DMS79 treated with DMSO at 0.1 percent for 48 hours (cell line): ENCODE measurements at regions not wholly inside any gene's neighbourhood (a gene's known extent, or its start where the extent isn't known, plus 50 kb on each side); places are given as distances from the start of the nearest gene placed in this dataset.

Source experiments
- DNase-seq: peaks from one replicate; lab custom pipeline; 2025; lab: John Stamatoyannopoulos, UW

DNA sequence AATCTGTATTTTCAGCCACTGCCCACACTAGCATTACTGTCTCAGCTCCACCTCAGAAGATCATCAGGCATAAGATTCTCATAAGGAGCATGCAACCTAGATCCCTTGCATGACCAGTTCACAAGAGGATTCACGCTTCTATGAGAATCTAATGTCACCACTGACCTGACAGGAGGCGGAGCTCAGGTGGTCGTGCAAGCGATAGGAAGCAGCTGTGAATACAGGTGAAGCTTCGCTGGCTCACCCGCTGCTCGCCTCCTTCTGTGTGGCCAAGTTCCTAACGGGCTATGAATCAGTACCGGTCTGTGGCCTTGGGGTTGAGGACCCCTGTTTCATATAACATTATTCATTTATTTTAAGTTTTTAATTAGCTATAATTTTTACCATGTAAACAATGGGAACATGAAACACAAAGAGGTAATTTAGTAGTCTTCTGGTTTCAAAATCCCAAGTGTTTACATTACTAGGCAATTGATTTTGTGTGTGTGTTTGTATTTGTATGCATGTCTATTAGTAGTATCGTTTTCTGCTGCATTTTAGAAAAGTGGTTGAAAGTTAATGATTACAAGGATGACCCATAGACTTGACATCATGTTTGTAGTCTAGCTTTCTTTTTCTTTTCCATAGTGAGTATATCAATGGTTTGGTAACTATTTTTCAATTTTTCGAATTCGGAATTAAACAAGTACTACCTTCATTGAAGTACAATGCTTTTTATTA is 159.4 kb downstream of the TENT4A start:
- DNase-seq = no peak

DNA sequence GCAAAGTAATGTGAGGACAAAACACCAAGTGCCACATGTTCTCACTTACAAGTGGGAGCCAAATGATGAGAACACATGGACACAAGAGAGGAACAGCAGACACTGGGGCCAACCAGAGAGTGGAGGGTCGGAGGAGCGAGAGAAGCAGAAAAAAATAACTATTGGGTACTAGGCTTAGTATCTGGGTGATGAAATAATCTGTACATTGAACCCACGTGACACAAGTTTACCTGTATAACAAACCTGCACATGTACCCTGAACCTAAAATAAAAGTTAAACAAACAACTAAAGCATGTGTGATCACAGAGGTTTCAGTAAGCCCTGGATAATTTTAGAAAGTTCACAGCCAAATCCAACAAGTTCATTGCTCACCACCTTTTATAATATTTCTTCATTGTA is 160.1 kb downstream of the TENT4A start:
- no peak for DNase-seq

DNA sequence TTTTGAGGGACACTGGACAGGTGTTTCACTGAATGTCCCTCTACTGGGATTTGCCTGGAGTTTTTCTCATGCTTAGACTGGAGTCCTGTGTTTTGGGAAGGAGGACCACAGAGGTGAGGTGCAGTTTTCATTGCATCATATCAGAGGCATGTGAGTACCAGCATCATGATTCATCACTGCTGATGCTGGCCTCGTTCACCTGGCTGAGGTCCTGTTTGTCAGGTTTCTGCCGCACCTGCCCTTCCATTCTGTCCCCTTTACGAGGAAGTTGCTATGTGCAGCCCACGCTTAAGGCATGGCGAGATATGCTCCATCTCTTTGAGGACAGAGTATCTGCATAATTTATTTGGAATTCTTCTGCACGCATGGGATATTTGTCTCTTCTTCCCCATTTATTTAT is 162.1 kb downstream of the TENT4A start:
- DNase-seq = no peak

DNA sequence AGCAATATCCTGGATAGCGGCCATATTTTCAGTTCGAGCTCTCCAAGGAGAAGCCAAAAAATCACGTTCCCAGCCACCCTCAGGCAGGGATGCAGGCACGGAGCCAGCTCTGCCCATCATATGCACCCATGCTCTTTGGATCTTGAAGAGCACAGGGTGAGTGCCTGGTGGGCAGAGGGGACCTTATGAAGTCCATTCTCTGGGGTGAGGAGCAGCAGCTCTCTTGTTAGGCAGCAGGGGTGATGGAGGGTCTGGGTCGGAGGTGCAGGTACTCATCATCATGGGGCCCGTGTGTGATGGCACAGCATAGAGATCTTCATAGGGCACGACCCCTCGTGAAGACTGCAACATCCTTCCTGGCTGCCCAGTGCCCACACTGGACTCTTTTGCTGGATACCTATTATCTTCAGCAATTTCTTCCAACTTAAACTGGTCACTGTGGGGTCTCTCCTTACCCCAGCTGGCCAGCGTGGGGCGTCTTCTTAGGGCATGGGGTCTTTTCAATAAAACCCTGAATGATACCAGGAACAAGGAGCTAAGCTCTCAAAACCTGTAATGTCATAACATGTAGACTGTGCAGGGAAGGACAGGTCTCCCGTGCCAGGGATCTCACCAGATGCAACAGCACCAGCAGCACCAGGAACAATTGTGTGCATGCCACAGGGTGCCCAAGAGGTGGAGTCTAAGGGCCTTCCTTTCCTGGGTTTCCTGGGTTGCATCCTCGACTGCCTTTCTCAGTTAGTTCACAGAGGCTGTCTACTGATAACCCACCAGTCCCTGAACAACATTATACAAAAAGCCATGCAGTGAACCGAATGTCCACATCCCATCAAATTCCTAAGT is 165.0 kb downstream of the TENT4A start:
- no peak for DNase-seq

DNA sequence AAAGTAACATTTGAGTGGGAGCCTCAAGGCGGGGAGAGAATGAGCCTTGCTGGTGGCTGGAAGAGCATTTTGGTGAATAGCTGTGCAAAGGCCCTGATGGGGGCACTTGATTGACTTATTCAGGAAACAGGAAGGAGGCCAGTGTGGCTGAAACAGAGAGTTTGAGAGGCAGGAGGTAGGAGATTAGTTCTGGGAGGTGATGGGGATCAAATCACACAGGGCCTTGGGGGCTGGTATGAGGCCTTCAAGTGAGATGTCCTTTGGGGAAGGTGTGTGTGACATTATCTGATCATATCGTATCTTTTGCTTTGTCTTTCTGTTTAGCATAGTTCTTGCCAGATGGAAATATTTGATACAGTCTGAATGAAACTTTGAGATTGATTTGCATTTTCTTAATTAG is 172.3 kb downstream of the TENT4A start:
- DNase-seq = no peak

DNA sequence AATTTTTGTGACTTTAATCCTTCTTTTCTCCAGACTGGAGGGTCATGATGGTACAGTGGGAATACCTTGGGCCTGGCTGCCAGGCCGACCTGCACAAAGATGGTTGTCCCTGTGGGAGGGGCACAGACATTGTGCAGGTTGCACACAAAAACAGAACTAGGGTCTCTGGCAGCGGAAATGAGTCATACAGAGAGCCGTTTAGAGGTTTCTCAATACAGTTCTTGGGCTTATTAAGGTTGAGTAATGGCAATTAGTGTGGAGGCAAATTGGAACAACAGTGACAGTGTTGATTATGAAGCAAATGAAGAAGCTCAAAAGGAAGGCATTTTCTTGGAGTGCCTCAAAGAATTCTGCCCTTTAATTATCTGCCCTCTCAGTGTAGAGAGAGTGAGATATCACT is 173.6 kb downstream of the TENT4A start:
- no peak for DNase-seq

DNA sequence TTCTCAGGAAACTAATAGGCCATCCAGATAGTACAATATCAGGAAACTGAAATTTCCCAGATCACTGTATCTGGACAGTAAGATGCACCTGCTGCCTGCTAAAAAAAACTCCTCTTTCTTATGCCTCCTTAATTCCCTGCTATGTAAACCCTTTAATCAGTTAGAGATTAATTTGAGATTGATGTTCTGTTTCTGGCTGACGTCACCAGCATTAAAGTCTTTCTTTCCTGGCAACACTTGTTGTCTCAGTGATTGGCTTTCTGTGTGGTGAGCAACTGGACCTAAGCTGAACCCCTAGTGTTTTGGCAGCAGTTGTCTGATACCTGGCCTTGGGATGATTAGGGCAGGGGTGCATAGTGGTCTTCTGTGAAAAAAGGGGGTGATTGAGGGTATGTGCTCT is 175.8 kb downstream of the TENT4A start:
- DNase-seq = no peak

DNA sequence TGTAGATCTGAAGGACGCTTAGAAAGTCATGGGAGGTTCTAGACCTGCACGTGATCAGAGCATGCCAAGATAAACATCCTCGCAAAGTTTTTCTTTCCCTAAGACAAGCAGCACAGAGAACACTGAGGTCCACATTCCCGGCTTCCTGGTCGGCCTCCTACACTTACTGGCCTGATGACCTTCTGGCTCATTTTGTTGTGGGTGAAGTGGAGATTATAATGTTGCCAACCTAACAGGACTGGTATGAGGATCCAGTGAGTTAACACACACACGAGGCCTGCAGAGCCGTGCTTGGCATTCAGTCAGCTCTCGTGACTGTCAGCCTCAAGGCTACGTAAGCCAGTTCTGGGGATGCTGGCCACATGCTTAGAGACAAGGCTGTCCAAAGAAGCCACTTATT is 186.0 kb downstream of the TENT4A start:
- no peak for DNase-seq

DNA sequence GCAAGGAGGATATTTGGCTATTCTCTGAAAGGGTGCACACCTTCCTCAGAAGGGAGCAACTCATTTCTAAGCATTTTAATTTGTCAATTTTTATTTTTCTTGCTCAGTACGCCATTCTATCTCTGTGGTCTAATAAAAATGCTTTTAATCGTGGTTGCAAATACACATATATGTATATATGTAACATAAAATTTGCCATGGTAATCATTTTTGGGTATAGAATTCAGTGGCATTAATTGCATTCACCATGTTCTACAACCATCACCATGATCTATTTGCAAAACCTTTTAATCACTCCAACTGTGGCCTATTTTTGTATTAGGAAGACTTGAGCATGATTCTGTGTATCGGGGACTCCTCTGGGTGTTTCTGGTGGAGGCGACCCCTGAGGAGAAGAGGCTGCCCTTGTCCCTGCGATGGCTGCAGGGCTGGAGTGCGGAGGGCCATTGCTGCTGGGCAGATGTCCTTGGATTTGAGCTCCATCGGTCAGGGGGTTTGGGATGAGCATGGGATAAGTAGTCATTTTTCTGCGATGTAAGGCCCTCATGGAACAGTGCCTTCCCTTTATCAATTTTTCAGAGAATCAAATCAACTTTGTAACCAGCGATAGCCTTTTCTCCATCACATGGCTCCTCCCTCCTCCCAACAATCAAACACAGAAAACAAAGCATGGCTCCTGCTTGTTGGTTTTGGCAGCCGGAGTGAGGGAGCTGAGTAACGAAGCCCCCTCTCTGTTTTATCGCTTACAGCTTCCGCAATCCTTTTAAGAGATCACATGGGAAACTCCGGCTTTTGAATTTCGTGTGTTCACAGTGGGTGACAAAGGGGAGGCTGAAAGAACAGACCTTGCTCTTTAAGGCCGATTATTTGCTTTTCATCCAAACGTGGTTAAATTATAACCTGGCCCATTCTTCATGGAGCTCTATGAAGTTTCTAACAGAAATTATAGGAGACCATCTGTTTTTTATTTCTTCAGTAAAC is 187.3 kb downstream of the TENT4A start:
- no peak for DNase-seq

DNA sequence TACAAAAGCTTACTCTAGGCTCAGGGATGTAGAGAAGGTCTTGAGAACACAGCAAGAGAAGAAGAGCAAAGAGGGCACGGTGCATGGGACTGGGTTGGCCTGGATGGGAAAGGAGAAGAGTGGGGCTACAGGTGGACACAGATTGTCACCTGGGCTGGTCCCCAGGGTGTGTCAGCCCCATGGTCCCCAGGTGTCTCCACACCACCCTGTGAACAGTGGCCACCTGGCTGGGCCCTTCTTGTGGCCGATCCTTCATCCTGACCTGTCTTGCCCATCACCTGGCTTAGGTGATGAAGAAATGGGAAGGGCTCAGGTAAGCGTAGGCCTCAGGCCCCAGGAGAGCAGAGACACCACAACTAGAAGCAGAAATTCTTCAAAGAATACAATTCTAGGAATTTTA is 188.9 kb downstream of the TENT4A start:
- no peak for DNase-seq

DNA sequence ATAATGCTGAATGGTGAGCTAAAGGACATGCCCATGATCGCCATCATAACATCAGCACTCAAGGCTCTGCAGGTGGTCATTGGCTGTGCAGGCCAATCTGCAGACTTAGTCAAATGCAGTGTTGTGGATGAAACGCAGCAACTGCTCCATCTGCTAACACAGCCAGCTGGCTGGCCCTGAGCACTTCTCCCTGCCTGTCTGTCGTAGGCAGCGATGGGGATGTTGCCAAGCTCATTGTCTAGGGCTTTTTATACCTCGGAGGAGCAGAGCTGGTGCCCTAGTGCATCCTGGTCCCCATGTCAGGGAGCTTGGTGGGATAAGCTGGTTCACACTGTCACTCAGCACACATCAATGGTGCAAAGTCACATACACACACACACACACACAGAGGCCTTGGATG is 189.4 kb downstream of the TENT4A start:
- DNase-seq = no peak

DNA sequence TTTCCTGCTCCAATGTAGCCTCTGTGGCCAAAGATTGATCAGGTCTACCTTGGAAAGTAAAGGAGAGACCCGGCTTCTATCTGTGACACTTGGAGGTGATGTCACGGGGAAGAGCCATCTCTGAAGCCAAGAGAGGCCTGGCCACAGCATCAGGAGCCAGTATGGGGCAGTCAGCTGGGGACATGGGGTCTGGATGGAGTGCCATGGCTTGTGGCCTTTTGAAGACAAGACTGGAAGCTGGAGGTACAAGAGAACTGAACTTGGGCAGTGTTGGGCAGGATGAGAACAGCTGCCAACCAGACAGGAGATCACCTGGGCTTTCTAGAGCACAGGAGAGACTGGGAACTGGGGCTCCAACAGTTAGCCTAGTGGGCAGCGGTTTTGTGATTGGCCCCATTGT is 190.7 kb downstream of the TENT4A start:
- DNase-seq = no peak

DNA sequence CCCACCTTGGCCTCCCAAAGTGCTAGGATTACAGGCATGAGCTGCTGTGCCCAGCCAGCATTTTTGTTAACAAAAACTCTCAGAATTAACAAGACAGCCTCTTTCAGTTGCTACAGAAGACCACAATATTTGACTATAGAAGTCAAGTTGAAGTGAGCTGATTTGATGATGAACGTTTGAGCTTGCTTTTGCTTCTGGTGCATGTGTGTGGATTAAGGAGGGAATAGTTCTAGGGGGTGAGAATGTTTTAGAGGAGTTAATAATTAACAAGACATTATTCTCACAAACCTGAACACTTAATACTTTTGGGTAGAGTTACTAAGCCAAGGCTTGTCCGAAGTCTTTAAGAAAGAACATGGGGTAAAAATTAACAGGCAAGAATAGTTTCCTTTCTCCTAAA is 191.6 kb downstream of the TENT4A start:
- no peak for DNase-seq

DNA sequence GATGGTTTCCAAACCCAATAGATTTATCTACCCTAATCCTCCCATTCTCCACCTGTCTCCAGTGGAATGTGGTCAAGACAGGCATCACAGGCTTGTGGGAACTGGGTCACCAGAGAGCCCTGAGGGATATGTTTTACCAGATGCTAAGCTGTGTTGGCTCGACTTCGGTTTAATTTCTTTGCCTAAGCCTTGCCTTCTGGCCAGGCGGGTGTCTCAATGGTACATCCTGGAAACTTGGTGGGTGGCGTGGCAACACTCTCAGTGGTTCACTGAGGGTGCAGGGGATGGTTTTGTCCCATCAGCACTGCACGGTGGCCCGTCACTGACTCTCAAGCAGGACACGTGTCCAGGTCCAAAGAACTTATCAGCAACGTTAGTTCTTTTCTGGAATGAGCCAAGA is 192.2 kb downstream of the TENT4A start:
- no peak for DNase-seq

DNA sequence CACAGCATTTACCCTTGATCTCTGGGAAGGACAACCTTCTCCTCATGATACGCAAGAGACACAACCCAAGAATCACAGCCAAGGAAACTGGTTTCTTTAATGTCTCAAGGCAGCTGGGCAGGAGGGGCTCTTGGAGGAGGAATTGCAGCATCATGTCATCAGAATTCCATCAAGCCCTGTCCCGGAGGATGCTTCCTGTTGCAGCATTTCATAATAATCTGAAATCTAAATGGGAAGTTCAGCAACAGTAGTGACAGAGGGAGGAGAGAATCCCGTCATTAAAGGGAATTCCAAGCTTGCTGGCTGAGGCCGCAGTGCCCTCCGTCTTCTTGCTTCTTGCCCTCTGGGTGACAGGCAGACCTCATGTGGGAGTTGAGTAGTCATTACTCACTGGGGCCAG is 192.7 kb downstream of the TENT4A start:
- DNase-seq = no peak

DNA sequence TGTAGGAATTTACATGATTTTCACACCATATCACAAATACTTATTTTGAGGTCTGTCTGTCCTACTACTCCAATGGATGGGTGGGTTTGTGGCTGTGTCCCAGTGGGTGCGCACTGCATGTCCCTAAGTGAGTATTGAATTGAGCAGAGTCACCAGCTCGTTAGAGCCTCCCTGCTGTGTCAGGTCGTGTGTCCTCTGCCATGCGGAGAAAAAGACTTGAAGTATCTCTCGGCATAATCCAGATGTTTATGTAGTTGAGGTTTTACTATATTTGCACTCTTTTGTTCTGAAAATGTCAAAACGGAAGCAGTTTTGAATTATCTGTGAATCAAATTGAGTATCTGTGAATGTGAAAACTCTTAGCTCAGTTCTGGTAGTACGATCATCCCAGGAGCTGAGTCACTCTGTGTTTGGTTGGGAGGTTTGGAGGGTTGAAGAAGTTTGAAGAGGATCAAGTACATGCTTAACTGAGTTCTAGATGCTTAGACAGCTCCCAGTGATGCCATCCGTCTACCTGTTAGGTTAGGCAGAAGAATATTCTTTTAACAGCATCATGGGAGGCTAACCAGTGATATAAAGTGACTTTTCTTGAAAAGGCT is 194.2 kb downstream of the TENT4A start:
- peak; percentile 43 for DNase-seq

DNA sequence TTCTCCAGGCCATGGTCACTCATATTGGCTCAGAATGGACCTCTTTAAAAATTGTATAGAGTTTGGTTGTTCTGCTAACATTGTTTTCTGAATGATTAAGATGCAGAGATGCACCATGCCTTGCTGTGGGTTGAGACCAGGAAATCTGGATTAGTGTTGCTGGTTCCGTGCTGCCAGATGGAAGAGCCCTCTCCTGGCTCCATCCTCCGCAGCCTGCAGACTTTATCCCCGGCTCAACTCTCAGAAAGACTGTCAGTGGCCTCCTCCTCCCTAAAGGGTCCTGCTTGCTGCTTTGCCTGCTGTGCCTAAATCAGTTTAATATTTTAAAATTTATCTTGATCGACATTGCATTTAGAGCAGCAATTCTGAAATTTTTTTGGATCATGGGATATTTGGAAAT is 196.7 kb downstream of the TENT4A start:
- DNase-seq = no peak

DNA sequence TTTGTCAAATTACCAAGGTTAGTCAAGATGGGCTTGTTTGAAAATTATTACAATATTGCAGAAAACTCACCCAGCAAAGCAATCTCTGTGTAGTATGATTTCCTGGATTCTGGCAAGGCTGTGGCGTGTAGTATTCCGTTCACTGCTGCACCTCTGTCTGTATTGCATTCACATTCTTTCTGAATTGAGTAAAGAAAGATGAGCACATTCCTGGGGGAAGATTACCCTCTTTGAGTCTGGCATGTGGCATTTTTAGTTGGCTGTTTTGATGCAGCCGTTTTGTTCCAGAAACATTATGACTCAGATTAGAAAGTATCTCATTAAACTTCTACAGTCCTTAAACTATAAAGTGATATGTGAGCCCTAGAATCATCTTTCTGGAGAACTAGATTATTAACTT is 197.7 kb downstream of the TENT4A start:
- no peak for DNase-seq

DNA sequence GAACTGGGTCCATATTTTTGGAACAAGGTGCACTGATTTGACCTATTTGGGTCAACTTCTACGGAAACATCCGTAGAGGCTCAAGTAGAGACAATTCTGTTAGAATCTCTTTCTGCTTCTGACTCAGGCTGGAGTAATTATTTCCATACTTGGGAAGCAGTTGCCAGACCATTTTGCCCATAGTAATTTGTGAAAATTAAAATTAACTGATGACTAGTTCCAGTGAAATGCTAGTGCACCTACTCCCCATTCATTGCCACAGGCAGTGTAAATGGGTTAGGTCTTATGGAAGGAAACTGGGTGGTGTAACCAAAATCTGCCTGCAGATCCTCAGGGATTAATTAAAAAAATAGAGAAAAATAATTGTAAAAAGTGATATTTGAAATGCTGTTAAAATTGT is 201.1 kb downstream of the TENT4A start:
- no peak for DNase-seq

DNA sequence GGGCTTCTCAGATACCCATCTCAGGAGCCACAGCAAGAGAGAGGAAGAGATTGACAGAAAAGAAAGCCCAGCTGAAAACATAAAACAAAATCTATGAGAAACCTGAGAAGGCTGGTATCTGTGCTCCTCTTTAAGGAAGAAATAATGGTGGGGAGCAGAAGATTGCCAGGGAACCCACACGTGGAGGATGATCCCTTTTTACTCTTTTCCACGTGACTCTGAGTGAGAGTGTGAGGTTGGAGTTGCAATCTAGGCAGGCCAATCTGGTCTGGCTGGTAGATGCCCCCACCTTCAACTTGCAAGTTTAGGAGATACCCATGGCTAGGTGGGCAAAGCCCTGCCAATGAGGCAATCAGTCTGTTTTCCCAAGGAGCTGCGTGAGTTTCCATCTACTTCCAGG is 202.3 kb downstream of the TENT4A start:
- DNase-seq = no peak

DNA sequence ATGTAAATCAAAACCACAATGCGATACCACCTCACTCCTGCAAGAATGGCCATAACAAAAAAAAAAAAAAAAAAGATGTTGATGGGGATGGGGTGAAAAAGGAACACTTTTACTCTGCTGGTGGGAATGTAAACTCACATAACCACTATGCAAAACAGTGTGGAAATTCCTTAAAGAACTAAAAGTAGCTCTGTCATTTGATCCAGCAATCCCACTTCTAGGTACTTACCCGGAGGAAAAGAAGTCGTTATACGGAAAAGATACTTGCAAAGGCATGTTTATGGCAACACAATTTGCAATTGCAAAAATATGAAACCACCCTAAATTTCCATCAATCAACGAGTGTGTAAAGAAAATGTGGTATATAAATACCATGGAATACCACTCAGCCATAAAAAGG is 205.0 kb downstream of the TENT4A start:
- no peak for DNase-seq

DNA sequence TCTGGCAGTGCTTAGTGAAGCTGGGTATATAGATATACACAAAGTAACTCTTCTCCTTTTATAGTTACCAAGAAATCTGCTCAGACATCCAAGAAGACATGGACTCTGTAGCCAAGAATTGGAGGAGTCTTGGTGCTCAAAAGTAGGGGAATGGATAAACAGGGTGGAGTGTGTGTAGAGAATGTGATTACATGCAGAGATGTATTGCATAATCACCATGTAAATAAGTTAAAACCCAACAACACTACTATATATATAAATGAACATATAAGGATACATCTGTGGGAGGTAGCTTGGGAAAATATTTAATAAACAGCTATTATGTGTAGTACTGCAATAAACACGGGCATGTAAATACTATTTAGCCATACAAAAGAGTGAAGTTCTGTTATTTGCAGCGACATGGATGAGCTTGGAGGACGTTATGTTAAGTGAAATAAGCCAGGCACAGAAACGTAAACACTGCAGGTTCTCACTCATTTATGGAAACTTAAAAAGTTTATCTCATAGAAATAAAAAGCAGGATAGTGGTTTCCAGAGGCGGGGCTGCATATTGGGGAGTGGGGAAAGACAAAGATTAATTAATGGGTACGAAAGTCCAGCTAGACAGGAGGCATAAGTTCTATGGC is 207.5 kb downstream of the TENT4A start:
- no peak for DNase-seq
